HG03135 (cell line): ENCODE measurements at regions not wholly inside any gene's neighbourhood (a gene's known extent, or its start where the extent isn't known, plus 50 kb on each side); places are given as distances from the start of the nearest gene placed in this dataset.
"Not testable (repeated sequence)": the region's sequence is repeated elsewhere in the genome, so short reads cannot be mapped to it uniquely, and the experiment has no call there.

Source experiments
- ATAC-seq: cut with Tn5 transposase; IDR thresholded peaks from one replicate; pipeline ENCODE4 v1.9.1; 2021; ENCODE audit warnings: mild to moderate bottlenecking, moderate library complexity; ENCODE audit not compliant: unreplicated experiment

GRCh38 chr16:88329726-88330700, 52.7 kb upstream of the ZNF469 start:
- no peak for ATAC-seq

GRCh38 chr16:88330971-88331890, 51.5 kb upstream of the ZNF469 start:
- ATAC-seq: no peak

- no peak for ATAC-seq
Observed at GRCh38 chr16:88331989-88332920, 50.5 kb upstream of the ZNF469 start.

- ATAC-seq: not testable (repeated sequence)
Observed at GRCh38 chr16:88332921-88333825, 49.6 kb upstream of the ZNF469 start.
